ENCODE measurements at regions not wholly inside any gene's neighbourhood (a gene's known extent, or its start where the extent isn't known, plus 50 kb on each side); places are given as distances from the start of the nearest gene placed in this dataset.
"Not testable (repeated sequence)": the region's sequence is repeated elsewhere in the genome, so short reads cannot be mapped to it uniquely, and the experiment has no call there.

- Mint-ChIP-seq H3K4me3 (no peak overlapping the region), H3K4me1 (no peaks in the 10 kb centered on the region), H3K9me3 (peaks cover 3% of the 10 kb centered on the region in 2 donors), H3K27ac (no peak overlapping the region), H3K27me3 (ENCODE audit: low read depth in 2 of 2) (peaks cover 3 to 8% of the 10 kb centered on the region in 2 donors), H3K36me3 (no peaks in the 10 kb centered on the region)
- ATAC-seq (no peak), DNase-seq (no peak)
- no peaks in the 10 kb centered on the region for H3K9me3 ChIP-seq (ENCODE audit: control insufficient read depth, insufficient read depth, low read length)
- H3K36me3 ChIP-seq (ENCODE audit: control insufficient read depth, insufficient read depth, low read length) = no peaks in the 10 kb centered on the region
- H3K27me3 ChIP-seq (ENCODE audit: control insufficient read depth, insufficient read depth, low read length) = no peaks in the 10 kb centered on the region
- H3K4me3 ChIP-seq (ENCODE audit: low read length) = no peak overlapping the region
- no peak for TF ChIP-seq CTCF (IDR thresholded peaks at IDR 0.05)
- intact Hi-C loops (cut with micrococcal nuclease) = no loop called here
- H3K4me1 ChIP-seq (ENCODE audit: control insufficient read depth, insufficient read depth, low read length) = no peaks in the 10 kb centered on the region
- H3K27ac ChIP-seq (ENCODE audit: low read length) = no peak overlapping the region
Observed at GRCh38 chr3:20421-20820, 176.1 kb upstream of the CHL1 start.

GRCh38 chr3:24006-24405 lies 172.6 kb upstream of the CHL1 start:
- Histone ChIP-seq H3K27ac (ENCODE audit: low read length) (no peak overlapping the region), H3K4me3 (ENCODE audit: low read length) (no peak overlapping the region), H3K9me3 (ENCODE audit: control insufficient read depth, insufficient read depth, low read length) (no peaks in the 10 kb centered on the region), H3K36me3 (ENCODE audit: control insufficient read depth, insufficient read depth, low read length) (no peaks in the 10 kb centered on the region), H3K4me1 (ENCODE audit: control insufficient read depth, insufficient read depth, low read length) (no peaks in the 10 kb centered on the region), H3K27me3 (ENCODE audit: control insufficient read depth, insufficient read depth, low read length) (no peaks in the 10 kb centered on the region)
- peaks cover 3 to 8% of the 10 kb centered on the region in 2 donors for H3K27me3 Mint-ChIP-seq (ENCODE audit: low read depth in 2 of 2)
- H3K4me3 Mint-ChIP-seq = no peak overlapping the region
- no peak for DNase-seq
- peaks cover 3 to 4% of the 10 kb centered on the region in 2 donors for H3K9me3 Mint-ChIP-seq
- no peak overlapping the region for H3K27ac Mint-ChIP-seq
- intact Hi-C loops (cut with micrococcal nuclease) = no loop called here
- WGBS (ENCODE audit: insufficient coverage) = 68% methylated on average over 2 of the region's 3 CpGs
- TF ChIP-seq CTCF (IDR thresholded peaks at IDR 0.05) = no peak
- ATAC-seq = no peak
- no peaks in the 10 kb centered on the region for H3K4me1 Mint-ChIP-seq
- H3K36me3 Mint-ChIP-seq = no peaks in the 10 kb centered on the region

DNA sequence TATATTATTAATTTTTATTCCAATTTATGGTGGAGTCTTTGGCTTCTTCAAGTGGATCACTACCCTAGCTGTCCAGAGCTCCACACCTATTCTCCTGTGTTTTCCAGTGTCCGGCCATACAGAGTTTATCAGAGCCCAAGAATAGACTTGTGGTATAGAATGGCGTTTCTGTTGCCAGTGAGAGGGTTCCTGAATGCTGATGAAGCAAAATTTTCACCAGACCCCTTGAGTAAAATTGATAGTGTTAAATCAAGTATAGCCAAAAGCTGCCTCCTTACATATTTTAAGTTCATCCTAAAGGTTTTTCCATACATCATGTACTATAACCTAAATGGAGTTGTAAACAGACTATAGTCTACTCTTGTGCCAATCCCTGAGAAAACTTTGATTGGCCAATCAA lies 171.5 kb upstream of the CHL1 start:
- Histone ChIP-seq H3K27me3 (ENCODE audit: control insufficient read depth, insufficient read depth, low read length) (no peaks in the 10 kb centered on the region), H3K4me1 (ENCODE audit: control insufficient read depth, insufficient read depth, low read length) (no peaks in the 10 kb centered on the region), H3K4me3 (ENCODE audit: low read length) (no peak overlapping the region), H3K36me3 (ENCODE audit: control insufficient read depth, insufficient read depth, low read length) (no peaks in the 10 kb centered on the region), H3K27ac (ENCODE audit: low read length) (no peak overlapping the region), H3K9me3 (ENCODE audit: control insufficient read depth, insufficient read depth, low read length) (no peaks in the 10 kb centered on the region)
- no peak for TF ChIP-seq CTCF (IDR thresholded peaks at IDR 0.05)
- DNase-seq (no peak), ATAC-seq (no peak)
- WGBS (ENCODE audit: insufficient coverage) = 29% methylated on average over 1 of the region's 2 CpGs
- H3K9me3 Mint-ChIP-seq = peaks cover 8 to 11% of the 10 kb centered on the region in 2 donors
- peaks cover 3 to 8% of the 10 kb centered on the region in 2 donors for H3K27me3 Mint-ChIP-seq (ENCODE audit: low read depth in 2 of 2)
- H3K4me3 Mint-ChIP-seq = no peak overlapping the region
- no peak overlapping the region for H3K27ac Mint-ChIP-seq
- no peaks in the 10 kb centered on the region for H3K36me3 Mint-ChIP-seq
- H3K4me1 Mint-ChIP-seq = no peaks in the 10 kb centered on the region
- intact Hi-C loops (cut with micrococcal nuclease) = no loop called here

GRCh38 chr3:35985-36384 lies 160.6 kb upstream of the CHL1 start:
- DNase-seq; H3K36me3 ChIP-seq (ENCODE audit: control insufficient read depth, insufficient read depth, low read length); H3K9me3 Mint-ChIP-seq; H3K27ac ChIP-seq (ENCODE audit: low read length); H3K4me3 Mint-ChIP-seq; H3K4me1 ChIP-seq (ENCODE audit: control insufficient read depth, insufficient read depth, low read length); intact Hi-C loops (cut with micrococcal nuclease); H3K27ac Mint-ChIP-seq; H3K36me3 Mint-ChIP-seq; H3K4me1 Mint-ChIP-seq; H3K4me3 ChIP-seq (ENCODE audit: low read length); H3K27me3 Mint-ChIP-seq (ENCODE audit: low read depth in 2 of 2); H3K9me3 ChIP-seq (ENCODE audit: control insufficient read depth, insufficient read depth, low read length); H3K27me3 ChIP-seq (ENCODE audit: control insufficient read depth, insufficient read depth, low read length); ATAC-seq: not testable (repeated sequence)
- WGBS (ENCODE audit: insufficient coverage) = no CpG with 5 or more reads among the region's 1 CpG

GRCh38 chr3:42871-43744 lies 153.5 kb upstream of the CHL1 start:
- DNase-seq; H3K4me3 ChIP-seq (ENCODE audit: low read length); H3K9me3 ChIP-seq (ENCODE audit: control insufficient read depth, insufficient read depth, low read length); ATAC-seq; H3K4me1 ChIP-seq (ENCODE audit: control insufficient read depth, insufficient read depth, low read length); H3K27me3 ChIP-seq (ENCODE audit: control insufficient read depth, insufficient read depth, low read length); H3K27ac ChIP-seq (ENCODE audit: low read length); H3K36me3 Mint-ChIP-seq; H3K4me3 Mint-ChIP-seq; H3K36me3 ChIP-seq (ENCODE audit: control insufficient read depth, insufficient read depth, low read length); H3K4me1 Mint-ChIP-seq; H3K9me3 Mint-ChIP-seq; H3K27ac Mint-ChIP-seq; intact Hi-C loops (cut with micrococcal nuclease); H3K27me3 Mint-ChIP-seq (ENCODE audit: low read depth in 2 of 2): not testable (repeated sequence)
- 53% methylated on average over 6 of the region's 9 CpGs for WGBS (ENCODE audit: insufficient coverage)
